A549 (cell line): ENCODE measurements at regions not wholly inside any gene's neighbourhood (a gene's known extent, or its start where the extent isn't known, plus 50 kb on each side); places are given as distances from the start of the nearest gene placed in this dataset.
"Not testable (repeated sequence)": the region's sequence is repeated elsewhere in the genome, so short reads cannot be mapped to it uniquely, and the experiment has no call there.

Experiments
- ATAC-seq, 2 experiments: fragments of 200-7000 bp in 1 of 2; fragments of >200 bp in 1 of 2; cut with Nextera tagmentation in 1 of 2; cut with Tn5 transposase in 1 of 2; 3 replicates each; pipeline versions ENCODE4 v1.8.0 to v1.9.1; 2018 to 2020; ENCODE audit warnings: mild to moderate bottlenecking in 1 of 2, moderate library complexity in 1 of 2
- CTCF ChIA-PET: fragments of 300-600 bp; sonication (Branson Sonifier 250); formaldehyde crosslinking; extraction: SDS; loops from one replicate; lab custom pipeline; 2021; ENCODE audit warnings: antibody characterized with exemption, inconsistent platforms; lab: Yijun Ruan, JAX
- POLR2A ChIA-PET: fragments of 350-600 bp; formaldehyde crosslinking; extraction: SDS; loops from one replicate; lab custom pipeline; 2021; ENCODE audit warnings: antibody characterized with exemption, inconsistent platforms; lab: Yijun Ruan, JAX
- DNase-seq, 2 experiments: peaks; one replicate each; pipeline versions ENCODE4 v3.0.0 to v3.0.0-alpha.2; 2011 to 2016; ENCODE audit warnings: low read depth in 1 of 2, low spot score in 1 of 2
- FAIRE-seq: peaks from 2 replicates; lab custom pipeline; 2011; peaks lifted over from hg19 to GRCh38; lab: Jason Lieb, UNC
- H3K27ac ChIP-seq, 2 experiments: fragments of >200 bp; sonication (Bioruptor Twin); formaldehyde crosslinking; 3 replicates each; pipeline ENCODE4 v1.5.1; 2016 to 2017
- H3K4me1 ChIP-seq: fragments of >200 bp; sonication (Bioruptor Twin); formaldehyde crosslinking; 3 replicates; pipeline ENCODE4 v1.6.1; 2016
- H3K4me2 ChIP-seq: fragments of >200 bp; sonication (Bioruptor Twin); formaldehyde crosslinking; 3 replicates; pipeline ENCODE4 v1.6.1; 2016
- H3K4me3 ChIP-seq: fragments of >200 bp; sonication (Bioruptor Twin); formaldehyde crosslinking; 3 replicates; pipeline ENCODE4 v1.5.1; 2016
- H3K9me3 ChIP-seq: fragments of >200 bp; sonication (Bioruptor Twin); formaldehyde crosslinking; 3 replicates; pipeline ENCODE4 v1.6.1; 2016
- BCL3 ChIP-seq: fragments of >200 bp; sonication (Bioruptor Twin); formaldehyde crosslinking; IDR thresholded peaks from 3 replicates; pipeline ENCODE4 v1.6.1; 2016
- CBX8 ChIP-seq: fragments of 200-600 bp; sonication (generic); IDR thresholded peaks from 2 replicates; pipeline ENCODE4 v1.6.1; 2016
- CEBPB ChIP-seq, 2 experiments: fragments of >200 bp in 1 of 2; sonication (Bioruptor Twin) in 1 of 2; formaldehyde crosslinking in 1 of 2; IDR thresholded peaks; 2 replicates each; pipeline ENCODE4 v1.6.1; 2012 to 2016
- CHD4 ChIP-seq: fragments of 200-600 bp; sonication (generic); IDR thresholded peaks from 2 replicates; pipeline ENCODE4 v1.6.1; 2016; ENCODE audit warnings: antibody characterized with exemption, mild to moderate bottlenecking, borderline replicate concordance
- ELK1 ChIP-seq: fragments of 150-350 bp; IDR thresholded peaks from 2 replicates; pipeline ENCODE4 v1.6.1; 2014; ENCODE audit warnings: low read depth, mild to moderate bottlenecking, low read length
- GATA3 ChIP-seq: IDR thresholded peaks from 2 replicates; pipeline ENCODE4 v1.6.1; 2012; ENCODE audit warnings: borderline replicate concordance
- HEYL ChIP-seq: fragments of 250-450 bp; sonication (Bioruptor Pico); IDR thresholded peaks from 2 replicates; pipeline ENCODE4 v1.8.0; 2021; ENCODE audit warnings: mild to moderate bottlenecking, moderate library complexity
- HMGXB4 ChIP-seq: fragments of 250-450 bp; sonication (Bioruptor Pico); IDR thresholded peaks from 2 replicates; pipeline ENCODE4 v1.5.0; 2021; ENCODE audit warnings: mild to moderate bottlenecking, moderate library complexity, borderline replicate concordance
- HOXA7 ChIP-seq: fragments of 250-450 bp; sonication (Bioruptor Pico); IDR thresholded peaks from 2 replicates; pipeline ENCODE4 v1.5.0; 2020; ENCODE audit warnings: mild to moderate bottlenecking, moderate library complexity
- HOXB13 ChIP-seq: fragments of 250-450 bp; sonication (Bioruptor Pico); IDR thresholded peaks from 2 replicates; pipeline ENCODE4 v1.5.0; 2020; ENCODE audit warnings: low read depth, mild to moderate bottlenecking, moderate library complexity
- HOXB5 ChIP-seq: fragments of 250-450 bp; sonication (Bioruptor Pico); IDR thresholded peaks from 2 replicates; pipeline ENCODE4 v1.5.0; 2020; ENCODE audit warnings: mild to moderate bottlenecking, moderate library complexity
- JUN ChIP-seq, 2 experiments: fragments of >200 bp; sonication (Bioruptor Twin); formaldehyde crosslinking; IDR thresholded peaks; 2 replicates in 1 of 2; 3 replicates in 1 of 2; pipeline ENCODE4 v1.6.1; 2016 to 2017
- JUNB ChIP-seq: fragments of >200 bp; sonication (Bioruptor Twin); formaldehyde crosslinking; IDR thresholded peaks from 2 replicates; pipeline ENCODE4 v1.6.1; 2016
- MAFK ChIP-seq: fragments of 450-650 bp; IDR thresholded peaks from 2 replicates; pipeline ENCODE4 v1.6.1; 2014; ENCODE audit not compliant: partially characterized antibody
- MAX ChIP-seq: IDR thresholded peaks from 2 replicates; pipeline ENCODE4 v1.6.1; 2012
- MAZ ChIP-seq: fragments of 150-350 bp; IDR thresholded peaks from 2 replicates; pipeline ENCODE4 v1.6.1; 2014; ENCODE audit warnings: antibody characterized with exemption, low read depth, low read length, borderline replicate concordance
- MYC ChIP-seq: IDR thresholded peaks from 2 replicates; pipeline ENCODE4 v1.6.1; 2012; ENCODE audit warnings: mild to moderate bottlenecking, inconsistent platforms, low read length, improper control_type of control experiment, borderline replicate concordance
- PHF8 ChIP-seq: fragments of 200-600 bp; sonication (generic); IDR thresholded peaks from 2 replicates; pipeline ENCODE4 v1.6.1; 2016; ENCODE audit warnings: low read depth, mild to moderate bottlenecking, antibody characterized with exemption, moderate library complexity, borderline replicate concordance
- RCOR1 ChIP-seq: fragments of 150-350 bp; IDR thresholded peaks from 2 replicates; pipeline ENCODE4 v1.6.1; 2014; ENCODE audit warnings: antibody characterized with exemption, low read length, low read depth
- REST ChIP-seq: fragments of 200-600 bp; sonication (generic); IDR thresholded peaks from 2 replicates; pipeline ENCODE4 v1.6.1; 2016; ENCODE audit warnings: antibody characterized with exemption, mild to moderate bottlenecking, moderate library complexity
- RNF2 ChIP-seq: fragments of 200-600 bp; sonication (generic); IDR thresholded peaks from 2 replicates; pipeline ENCODE4 v1.6.1; 2016; ENCODE audit warnings: low read depth, mild to moderate bottlenecking, antibody characterized with exemption, moderate library complexity, borderline replicate concordance
- SMC3 ChIP-seq: fragments of >200 bp; sonication (Bioruptor Twin); formaldehyde crosslinking; IDR thresholded peaks from 3 replicates; pipeline ENCODE4 v1.6.1; 2018; ENCODE audit warnings: inconsistent platforms
- TFCP2L1 ChIP-seq: fragments of 250-450 bp; sonication (Bioruptor Pico); IDR thresholded peaks from 2 replicates; pipeline ENCODE4 v1.5.0; 2021; ENCODE audit warnings: mild to moderate bottlenecking
- ZSCAN20 ChIP-seq: fragments of 250-450 bp; sonication (Bioruptor Pico); IDR thresholded peaks from 2 replicates; pipeline ENCODE4 v1.8.0; 2022; ENCODE audit warnings: mild to moderate bottlenecking, moderate library complexity
- WGBS: methylation state at CpG from one replicate; pipeline ENCODE4 v1.1.6; 2017; ENCODE audit errors: missing lambda C conversion rate; 5-methylcytosine and 5-hydroxymethylcytosine counted together

- TF ChIP-seq RCOR1 (no peak), HEYL (no peak), HMGXB4 (CRISPR knock-in tag) (no peak), ZSCAN20 (CRISPR knock-in tag) (no peak)
Observed at GRCh38 chr14:45939572-45939971, 686.6 kb upstream of the MIS18BP1 start (continued).

- H3K27ac ChIP-seq, H3K4me1 ChIP-seq, H3K4me3 ChIP-seq, H3K9me3 ChIP-seq, FAIRE-seq, H3K4me2 ChIP-seq, CTCF ChIA-PET, ATAC-seq, DNase-seq, POLR2A ChIA-PET: not testable (repeated sequence)
- WGBS = 11% methylated on average over 3 of the region's 3 CpGs
Observed at GRCh38 chr14:45919995-45920394, 667.0 kb upstream of the MIS18BP1 start.

- ATAC-seq (no peak), DNase-seq (no peak), FAIRE-seq (no peak)
- 3% methylated on average over 3 of the region's 3 CpGs for WGBS
- H3K27ac ChIP-seq = no peak overlapping the region
- ChIA-PET CTCF (no interaction called here), POLR2A (no interaction called here)
- no peaks in the 10 kb centered on the region for H3K4me1 ChIP-seq
- H3K9me3 ChIP-seq = no peaks in the 10 kb centered on the region; the same call in 2 of the 3 replicates
- no peak for TF ChIP-seq MAFK
- no peak for TF ChIP-seq MAZ
- no peak for TF ChIP-seq HOXB5
- TF ChIP-seq RNF2 = no peak
- TF ChIP-seq HOXB13 (CRISPR knock-in tag) = no peak
- TF ChIP-seq HOXA7 (CRISPR knock-in tag) = no peak
- no peak overlapping the region for H3K4me2 ChIP-seq
- H3K4me3 ChIP-seq = no peak overlapping the region
Observed at GRCh38 chr14:45916340-45916953, 663.4 kb upstream of the MIS18BP1 start.

- no peak for FAIRE-seq
- Histone ChIP-seq H3K27ac (no peak overlapping the region), H3K4me3 (no peak overlapping the region), H3K4me2 (no peak overlapping the region), H3K4me1 (no peaks in the 10 kb centered on the region), H3K9me3 (no peaks in the 10 kb centered on the region)
- no peak for DNase-seq
- TF ChIP-seq REST (no peak), CHD4 (no peak), BCL3 (no peak), ELK1 (no peak), JUN (IDR thresholded peaks at IDR 0.05) (no peak), RNF2 (no peak), GATA3 (no peak), CEBPB (IDR thresholded peaks at IDR 0.05) (no peak), HEYL (no peak), PHF8 (no peak), TFCP2L1 (CRISPR knock-in tag) (no peak), MYC (no peak), HOXB13 (CRISPR knock-in tag) (no peak), CBX8 (no peak), JUNB (no peak), ZSCAN20 (CRISPR knock-in tag) (no peak), SMC3 (no peak), MAX (no peak)
- ChIA-PET POLR2A (no interaction called here), CTCF (no interaction called here)
- 0% methylated on average over 1 of the region's 1 CpG for whole genome bisulfite sequencing
- ATAC-seq = no peak
Observed at GRCh38 chr14:45907782-45908181, 654.8 kb upstream of the MIS18BP1 start.
